OCI-LY3 (cell line): ENCODE measurements at regions not wholly inside any gene's neighbourhood (a gene's known extent, or its start where the extent isn't known, plus 50 kb on each side); places are given as distances from the start of the nearest gene placed in this dataset.

Experiments
- CTCF ChIP-seq: fragments of 200-600, 300-600 bp; sonication (generic); IDR thresholded peaks from 2 replicates; pipeline ENCODE4 v1.5.1; 2014; ENCODE audit warnings: antibody characterized with exemption, low read length, low read depth
- EZH2phosphoT487 ChIP-seq: fragments of 200-600 bp; shearing (Covaris generic); IDR thresholded peaks from 2 replicates; pipeline ENCODE4 v1.6.1; 2018; ENCODE audit warnings: antibody characterized with exemption, mixed run types, low read depth

GRCh38 chr6:98295515-98296175 is 538.7 kb upstream of the POU3F2 start:
- TF ChIP-seq CTCF (no peak), EZH2phosphoT487 (no peak)
